Spleen (tissue), 11 donors: ENCODE measurements at regions not wholly inside any gene's neighbourhood (a gene's known extent, or its start where the extent isn't known, plus 50 kb on each side); places are given as distances from the start of the nearest gene placed in this dataset.

Experiments used
- DNase-seq: peaks from one replicate; pipeline ENCODE4 v3.0.0-alpha.2; 2020
- H3K27ac ChIP-seq, 8 donors: fragments of 200-600 bp; sonication (generic) in 7 of 8; 1 replicate in 4 of 8; 2 replicates in 4 of 8; pipeline versions ENCODE4 v1.5.0 to v1.8.0; 2016 to 2021; ENCODE audit warnings: inconsistent platforms in 4 of 8, mild to moderate bottlenecking in 4 of 8, moderate library complexity in 1 of 8
- H3K27me3 ChIP-seq, 7 donors: fragments of 200-600 bp; sonication (generic) in 6 of 7; replicated peaks in 1 of 7; 1 replicate in 4 of 7; 2 replicates in 3 of 7; pipeline versions ENCODE4 v1.5.0 to v1.8.0; 2016 to 2021; ENCODE audit warnings: inconsistent platforms in 3 of 7, mild to moderate bottlenecking in 1 of 7
- H3K36me3 ChIP-seq, 6 donors: fragments of 200-600 bp; sonication (generic) in 5 of 6; 1 replicate in 4 of 6; 2 replicates in 2 of 6; pipeline versions ENCODE4 v1.5.0 to v1.8.0; 2016 to 2021; ENCODE audit warnings: inconsistent platforms in 2 of 6
- H3K4me1 ChIP-seq, 6 donors: fragments of 200-600 bp; sonication (generic) in 5 of 6; 1 replicate in 3 of 6; 2 replicates in 3 of 6; pipeline versions ENCODE4 v1.5.0 to v1.8.0; 2016 to 2021; ENCODE audit warnings: inconsistent platforms in 3 of 6
- H3K4me3 ChIP-seq, 8 donors: fragments of 200-600 bp; sonication (generic) in 7 of 8; 1 replicate in 4 of 8; 2 replicates in 4 of 8; pipeline versions ENCODE4 v1.5.0 to v1.8.0; 2016 to 2021; ENCODE audit warnings: inconsistent platforms in 4 of 8, mild to moderate bottlenecking in 4 of 8, moderate library complexity in 2 of 8
- H3K9me3 ChIP-seq, 8 donors: fragments of 200-600 bp; sonication (generic) in 7 of 8; 1 replicate in 4 of 8; 2 replicates in 4 of 8; pipeline versions ENCODE4 v1.5.0 to v1.8.0; 2016 to 2021; ENCODE audit warnings: inconsistent platforms in 4 of 8
- POLR2A ChIP-seq, 3 donors: fragments of 450-650 bp; IDR thresholded peaks; one replicate each; pipeline ENCODE4 v1.5.1; 2017; ENCODE audit warnings: antibody characterized with exemption in 3 of 3, mild to moderate bottlenecking in 1 of 3
- POLR2AphosphoS5 ChIP-seq, 3 donors: sonication (generic); formaldehyde crosslinking; IDR thresholded peaks; one replicate each; pipeline ENCODE4 v1.5.1; 2017; ENCODE audit warnings: antibody characterized with exemption in 3 of 3
- WGBS, 5 donors: extraction: QIAGEN DNeasy Blood & Tissue Kit in 3 of 5; methylation state at CpG; one replicate each; pipeline versions ENCODE4 v1.1.5 to v1.1.7; 2013 to 2018; 5-methylcytosine and 5-hydroxymethylcytosine counted together
- intact Hi-C: fragments of 100-400 bp; cut with DNase I; formaldehyde crosslinking; loops from one replicate; pipeline ENCODE4 v1.15.0; 2023; ENCODE audit warnings: low total_unique reads
- TF ChIP-seq, protein P1 (sequence below), 11 experiments: fragments of 200-600 bp in 7 of 11; fragments of 450-650 bp in 4 of 11; sonication (generic) in 4 of 11; IDR thresholded peaks in 8 of 11; conservative IDR thresholded peaks in 3 of 11; 1 replicate in 7 of 11; 2 replicates in 4 of 11; pipeline versions ENCODE4 v1.4.0 to v1.8.0; 2016 to 2021; ENCODE audit warnings: antibody characterized with exemption in 11 of 11, inconsistent platforms in 4 of 11, mild to moderate bottlenecking in 1 of 11
- donor health status: healthy with polysubstance abuse.
- donor health status: DM: no; HTN: no; CAD: no; lungs with moderate emphysema.
- donor health status: DM: no; HTN: no; CAD: no.
- donor health status: Bipolar disorder and iron deficiency.
- donor health status: healthy.
- donor health status: DM: no; HTN: no; CAD: no.
- donor health status: DM: yes; HTN: yes; CAD: no.

DNA sequence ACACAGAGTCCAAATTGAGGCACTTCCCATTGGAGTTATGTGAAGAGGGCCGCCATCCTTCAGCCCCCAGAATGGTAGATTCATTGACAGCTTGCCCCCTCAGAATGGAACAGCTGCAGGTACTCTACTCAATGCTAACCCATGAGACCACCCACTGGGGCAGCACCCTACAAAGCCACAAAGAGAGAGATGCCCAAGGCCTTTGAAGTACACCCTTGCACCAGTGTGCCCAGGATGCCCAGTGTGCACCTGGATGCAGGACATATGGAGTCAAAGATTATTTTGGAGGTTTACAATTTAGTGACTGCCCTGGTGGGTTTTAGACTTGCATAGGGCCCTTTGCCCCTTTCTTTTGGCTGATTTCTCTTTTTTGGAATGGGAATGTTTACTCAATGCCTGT, 933.9 kb downstream of the SLC16A7 start:
- Histone ChIP-seq H3K27ac (no peak overlapping the region), H3K4me1 (no peaks in the 10 kb centered on the region), H3K4me3 (no peak overlapping the region), H3K36me3 (no peaks in the 10 kb centered on the region), H3K27me3 (no peaks in the 10 kb centered on the region), H3K9me3 (peaks cover 0 to 15% (median 3%) of the 10 kb centered on the region in 8 donors)
- 57 to 96% (median 82%) methylated on average over 1 of the region's 1 CpG for WGBS, 5 donors
- intact Hi-C loops: no loop called here
- TF ChIP-seq POLR2AphosphoS5 (IDR thresholded peaks at IDR 0.05) (no peak), POLR2A (IDR thresholded peaks at IDR 0.05) (no peak)
- TF ChIP-seq, protein P1, sequence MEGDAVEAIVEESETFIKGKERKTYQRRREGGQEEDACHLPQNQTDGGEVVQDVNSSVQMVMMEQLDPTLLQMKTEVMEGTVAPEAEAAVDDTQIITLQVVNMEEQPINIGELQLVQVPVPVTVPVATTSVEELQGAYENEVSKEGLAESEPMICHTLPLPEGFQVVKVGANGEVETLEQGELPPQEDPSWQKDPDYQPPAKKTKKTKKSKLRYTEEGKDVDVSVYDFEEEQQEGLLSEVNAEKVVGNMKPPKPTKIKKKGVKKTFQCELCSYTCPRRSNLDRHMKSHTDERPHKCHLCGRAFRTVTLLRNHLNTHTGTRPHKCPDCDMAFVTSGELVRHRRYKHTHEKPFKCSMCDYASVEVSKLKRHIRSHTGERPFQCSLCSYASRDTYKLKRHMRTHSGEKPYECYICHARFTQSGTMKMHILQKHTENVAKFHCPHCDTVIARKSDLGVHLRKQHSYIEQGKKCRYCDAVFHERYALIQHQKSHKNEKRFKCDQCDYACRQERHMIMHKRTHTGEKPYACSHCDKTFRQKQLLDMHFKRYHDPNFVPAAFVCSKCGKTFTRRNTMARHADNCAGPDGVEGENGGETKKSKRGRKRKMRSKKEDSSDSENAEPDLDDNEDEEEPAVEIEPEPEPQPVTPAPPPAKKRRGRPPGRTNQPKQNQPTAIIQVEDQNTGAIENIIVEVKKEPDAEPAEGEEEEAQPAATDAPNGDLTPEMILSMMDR (IDR thresholded peaks at IDR 0.05 in 8 of 11, conservative IDR thresholded peaks at IDR 0.05 in 3 of 11): no peak
- no peak for DNase-seq

DNA sequence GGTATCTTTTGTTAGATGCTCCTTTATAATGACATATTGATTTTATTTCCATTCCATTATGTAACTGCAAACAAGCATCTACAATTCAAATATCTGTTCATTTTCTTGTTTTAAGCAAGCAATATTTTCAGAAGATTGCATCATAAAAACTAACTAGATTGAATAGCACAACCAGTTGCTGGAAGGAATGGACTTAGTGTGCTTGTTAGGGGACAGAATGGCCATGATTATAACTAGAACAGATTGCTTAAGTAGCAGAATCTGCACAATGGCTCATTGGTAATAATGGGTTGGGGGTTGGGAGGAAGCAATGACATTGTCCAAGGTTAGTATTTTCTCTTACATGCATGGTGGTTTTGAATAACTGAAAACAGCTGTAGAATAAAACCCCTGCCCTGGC, 939.5 kb downstream of the SLC16A7 start:
- Histone ChIP-seq H3K27me3 (no peaks in the 10 kb centered on the region), H3K4me3 (no peak overlapping the region), H3K27ac (no peak overlapping the region), H3K9me3 (peaks cover 0 to 2% (median 0%) of the 10 kb centered on the region in 8 donors), H3K36me3 (no peaks in the 10 kb centered on the region), H3K4me1 (no peaks in the 10 kb centered on the region)
- intact Hi-C loops: no loop called here
- TF ChIP-seq POLR2A (IDR thresholded peaks at IDR 0.05): no peak
- TF ChIP-seq, protein P1 (IDR thresholded peaks at IDR 0.05 in 8 of 11, conservative IDR thresholded peaks at IDR 0.05 in 3 of 11): no peak
- no peak for TF ChIP-seq POLR2AphosphoS5 (IDR thresholded peaks at IDR 0.05)
- no peak for DNase-seq

- no peak for TF ChIP-seq POLR2AphosphoS5 (IDR thresholded peaks at IDR 0.05)
- no peak for TF ChIP-seq POLR2A (IDR thresholded peaks at IDR 0.05)
- TF ChIP-seq, protein P1 (IDR thresholded peaks at IDR 0.05 in 8 of 11, conservative IDR thresholded peaks at IDR 0.05 in 3 of 11): no peak
- intact Hi-C loops: no loop called here
- H3K36me3 ChIP-seq: no peaks in the 10 kb centered on the region
- no peak overlapping the region for H3K4me3 ChIP-seq
- no peaks in the 10 kb centered on the region for H3K9me3 ChIP-seq
- no peaks in the 10 kb centered on the region for H3K27me3 ChIP-seq
- no peak overlapping the region for H3K27ac ChIP-seq
- no peak for DNase-seq
- WGBS, 5 donors: 51 to 78% (median 59%) methylated on average over 5 of the region's 5 CpGs
- H3K4me1 ChIP-seq: no peaks in the 10 kb centered on the region
These were observed 943.8 kb downstream of the SLC16A7 start for GRCh38 chr12:60539592-60539991.

- 62 to 87% (median 79%) methylated on average over 2 of the region's 2 CpGs for WGBS, 5 donors
- no peaks in the 10 kb centered on the region for H3K36me3 ChIP-seq
- H3K4me3 ChIP-seq: no peak overlapping the region
- H3K4me1 ChIP-seq: no peaks in the 10 kb centered on the region
- DNase-seq: no peak
- no peak overlapping the region for H3K27ac ChIP-seq
- intact Hi-C loops: no loop called here
- TF ChIP-seq POLR2A (IDR thresholded peaks at IDR 0.05): no peak
- TF ChIP-seq, protein P1 (IDR thresholded peaks at IDR 0.05 in 8 of 11, conservative IDR thresholded peaks at IDR 0.05 in 3 of 11): no peak
- no peak for TF ChIP-seq POLR2AphosphoS5 (IDR thresholded peaks at IDR 0.05)
- H3K27me3 ChIP-seq: no peaks in the 10 kb centered on the region
- peaks cover 0 to 22% (median 2%) of the 10 kb centered on the region in 8 donors for H3K9me3 ChIP-seq
These were observed 973.1 kb downstream of the SLC16A7 start for GRCh38 chr12:60568914-60569313.
